Urinary bladder (tissue), 3 donors: ENCODE measurements at regions not wholly inside any gene's neighbourhood (a gene's known extent, or its start where the extent isn't known, plus 50 kb on each side); places are given as distances from the start of the nearest gene placed in this dataset.

Experiments used
- DNase-seq: peaks from one replicate; pipeline ENCODE4 v3.0.0-alpha.2; 2015; ENCODE audit errors: extremely low spot score
- H3K27ac ChIP-seq: one replicate; pipeline ENCODE4 v1.5.1; 2013; ENCODE audit warnings: low read depth, mild to moderate bottlenecking, moderate library complexity
- H3K36me3 ChIP-seq: one replicate; pipeline ENCODE4 v1.6.1; 2013; ENCODE audit warnings: mild to moderate bottlenecking, moderate library complexity; ENCODE audit not compliant: insufficient read depth
- H3K4me1 ChIP-seq: one replicate; pipeline ENCODE4 v1.6.1; 2013; ENCODE audit warnings: mild to moderate bottlenecking, moderate library complexity; ENCODE audit not compliant: insufficient read depth
- H3K4me3 ChIP-seq: one replicate; pipeline ENCODE4 v1.5.1; 2013; ENCODE audit warnings: low read depth, low read length
- WGBS: extraction: QIAGEN DNeasy Blood & Tissue Kit; methylation state at CpG from one replicate; pipeline ENCODE4 v1.1.7; 2013; 5-methylcytosine and 5-hydroxymethylcytosine counted together
- donor health status: healthy with polysubstance abuse.
- donor health status: healthy.

DNA sequence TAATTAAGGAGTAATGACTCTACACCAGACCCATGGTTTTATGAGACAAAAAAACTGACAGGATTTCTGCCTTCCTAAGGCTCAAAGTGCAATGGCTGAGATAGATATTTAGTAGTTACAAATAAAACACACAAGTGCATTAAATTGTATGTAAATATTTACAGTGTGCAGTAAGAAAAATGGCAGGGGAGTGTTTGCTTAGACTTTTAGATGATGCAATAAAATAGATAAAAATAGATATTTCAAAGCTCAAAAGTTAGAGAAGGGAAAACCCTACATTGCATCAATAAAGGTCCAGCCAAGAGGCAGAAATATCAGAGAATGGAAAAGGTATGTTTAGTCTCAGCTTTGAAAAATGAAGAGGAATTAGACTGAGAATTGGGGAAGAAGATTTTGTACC is 226.3 kb upstream of the FGGY start:
- no peaks in the 10 kb centered on the region for H3K36me3 ChIP-seq
- H3K4me3 ChIP-seq, result no peak overlapping the region
- DNase-seq, result no peak
- H3K4me1 ChIP-seq, result no peaks in the 10 kb centered on the region
- H3K27ac ChIP-seq, result no peak overlapping the region

DNA sequence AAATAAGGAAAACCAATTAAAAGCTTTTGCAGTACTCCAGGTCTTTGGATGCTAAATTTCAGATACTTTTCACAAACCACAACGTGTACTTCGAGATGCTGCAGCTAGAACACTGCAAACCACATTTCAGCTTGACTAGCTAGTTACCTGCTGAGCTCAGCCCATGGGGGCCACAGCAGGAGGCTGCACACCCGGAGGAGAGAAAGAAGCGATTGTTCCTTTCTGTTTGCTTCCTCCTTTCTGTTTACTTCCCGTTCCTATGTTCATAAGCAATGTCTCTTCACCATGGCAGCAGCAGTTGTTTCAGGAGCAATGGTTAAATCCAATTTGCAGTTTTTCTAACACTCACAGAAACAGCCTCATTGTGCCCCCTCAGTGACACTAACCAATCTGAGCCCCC is 225.6 kb upstream of the FGGY start:
- H3K4me1 ChIP-seq, result no peaks in the 10 kb centered on the region
- no peak overlapping the region for H3K4me3 ChIP-seq
- WGBS, result 66% methylated on average over 5 of the region's 5 CpGs
- no peaks in the 10 kb centered on the region for H3K36me3 ChIP-seq
- H3K27ac ChIP-seq, result no peak overlapping the region
- no peak for DNase-seq

DNA sequence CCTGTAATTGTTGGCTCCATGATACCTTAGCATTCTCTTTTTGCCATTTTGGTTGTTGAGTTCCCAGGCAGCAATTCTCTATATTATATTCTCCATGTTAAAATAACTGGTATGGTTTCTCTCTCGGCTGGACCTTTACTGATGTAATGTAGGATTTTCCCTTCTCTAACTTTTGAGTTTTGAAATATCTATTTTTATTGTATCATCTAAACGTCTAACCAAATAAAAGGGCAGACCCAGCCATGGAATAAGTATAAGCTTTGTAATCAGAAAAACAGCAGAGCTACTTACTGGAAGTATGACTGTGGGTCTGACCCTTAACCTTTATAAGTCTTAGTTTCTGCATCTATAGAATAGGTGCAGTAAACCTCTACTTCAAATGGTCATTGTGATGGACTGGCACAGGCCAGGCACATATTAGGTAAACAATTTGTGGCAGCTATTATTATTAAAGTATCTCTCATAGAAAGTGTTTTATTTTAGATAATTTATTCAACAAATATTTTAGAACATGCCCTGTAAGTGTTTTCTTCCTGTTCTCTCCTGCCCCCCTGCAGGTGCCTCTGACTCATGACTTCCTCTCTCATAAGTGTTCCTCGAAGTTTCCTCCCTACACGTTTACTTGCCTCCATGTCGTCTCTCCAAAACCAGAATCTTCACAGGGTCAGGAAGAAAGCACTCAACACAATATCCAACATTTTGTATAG is 224.9 kb upstream of the FGGY start:
- H3K4me1 ChIP-seq, result no peaks in the 10 kb centered on the region
- DNase-seq, result no peak
- H3K27ac ChIP-seq, result no peak overlapping the region
- H3K36me3 ChIP-seq, result no peaks in the 10 kb centered on the region
- 69% methylated on average over 5 of the region's 5 CpGs for WGBS
- H3K4me3 ChIP-seq, result no peak overlapping the region

DNA sequence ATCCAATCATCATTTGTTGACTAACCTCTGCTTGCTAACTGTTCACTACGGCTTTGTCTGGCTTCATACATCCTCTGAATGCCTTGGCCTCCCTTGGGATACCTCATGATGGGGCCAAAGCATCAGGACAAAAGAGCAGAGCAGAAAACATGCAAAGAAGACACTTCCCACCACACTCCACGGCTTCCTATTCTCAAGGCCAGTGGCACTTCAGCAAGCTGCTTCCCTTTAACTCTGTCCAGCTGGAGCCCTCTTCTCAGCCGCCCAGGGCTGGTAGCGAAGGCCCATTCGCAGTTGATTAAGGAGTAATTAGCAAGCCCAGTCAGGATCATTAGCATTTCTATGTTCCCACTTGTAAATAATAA is 224.3 kb upstream of the FGGY start:
- Histone ChIP-seq H3K27ac (no peak overlapping the region), H3K4me3 (no peak overlapping the region), H3K4me1 (no peaks in the 10 kb centered on the region), H3K36me3 (no peaks in the 10 kb centered on the region)
- no peak for DNase-seq
- 82% methylated on average over 5 of the region's 5 CpGs for WGBS

DNA sequence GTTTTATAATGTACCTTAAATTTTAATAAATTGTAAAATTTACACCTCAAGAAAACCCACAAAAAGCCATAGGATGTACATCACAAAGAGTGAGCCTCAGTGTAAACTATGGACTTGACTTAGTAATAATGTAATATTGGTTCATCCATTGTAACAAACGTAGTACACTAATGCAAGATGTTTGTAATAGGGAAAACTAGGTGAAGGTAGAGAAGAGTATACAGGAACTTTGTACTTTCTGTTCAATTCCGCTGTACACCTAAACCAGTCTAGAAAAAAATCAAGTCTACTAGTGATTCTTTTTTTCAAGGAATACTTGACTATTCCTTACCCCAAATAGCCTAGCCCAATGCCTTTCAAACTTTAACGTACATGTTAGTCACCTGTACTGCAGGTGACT is 222.3 kb upstream of the FGGY start:
- Histone ChIP-seq H3K27ac (no peak overlapping the region), H3K36me3 (no peaks in the 10 kb centered on the region), H3K4me1 (no peaks in the 10 kb centered on the region), H3K4me3 (no peak overlapping the region)
- no peak for DNase-seq
- 94% methylated on average over 3 of the region's 3 CpGs for WGBS

DNA sequence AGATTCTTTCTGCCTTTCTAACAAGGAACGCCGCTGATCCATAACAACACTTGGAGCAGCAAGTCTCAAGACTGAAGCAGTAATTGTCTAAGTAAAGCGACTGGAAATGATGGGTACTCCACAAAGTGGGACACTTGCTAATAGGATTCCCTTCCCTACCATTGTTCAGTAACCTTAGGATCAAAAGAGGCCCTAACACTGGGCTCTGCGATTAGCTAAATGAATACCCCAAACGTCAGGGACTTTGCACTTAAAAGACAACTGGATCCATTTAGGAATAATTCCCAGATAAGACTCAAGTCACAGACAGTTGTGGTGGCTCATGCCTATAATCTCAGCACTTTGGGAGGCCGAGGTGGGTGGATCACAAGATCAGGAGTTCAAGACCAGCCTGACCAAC is 221.9 kb upstream of the FGGY start:
- no peaks in the 10 kb centered on the region for H3K36me3 ChIP-seq
- H3K4me1 ChIP-seq, result no peaks in the 10 kb centered on the region
- WGBS, result 93% methylated on average over 6 of the region's 6 CpGs
- DNase-seq, result no peak
- no peak overlapping the region for H3K4me3 ChIP-seq
- H3K27ac ChIP-seq, result no peak overlapping the region

DNA sequence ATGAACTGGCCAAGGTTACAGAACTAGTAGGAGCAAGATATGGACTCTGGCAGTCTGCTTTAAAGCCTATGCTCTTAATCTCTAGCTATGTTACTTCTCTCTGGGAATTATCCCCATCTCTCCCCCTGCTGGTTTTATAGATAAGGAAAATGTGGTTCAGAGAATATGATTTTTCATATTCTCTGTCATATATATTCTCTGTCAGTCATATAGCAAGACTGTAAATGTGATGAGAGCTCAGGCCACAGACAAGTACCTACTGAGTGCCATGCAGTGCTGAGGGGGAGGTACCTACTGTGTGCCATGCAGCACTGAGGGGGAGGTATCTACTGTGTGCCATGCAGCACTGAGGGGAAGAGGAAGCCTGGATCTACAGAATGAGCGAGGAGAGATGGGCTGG is 220.3 kb upstream of the FGGY start:
- Histone ChIP-seq H3K4me3 (no peak overlapping the region), H3K36me3 (no peaks in the 10 kb centered on the region), H3K4me1 (no peaks in the 10 kb centered on the region), H3K27ac (no peak overlapping the region)
- WGBS, result 85% methylated on average over 1 of the region's 1 CpG
- no peak for DNase-seq

DNA sequence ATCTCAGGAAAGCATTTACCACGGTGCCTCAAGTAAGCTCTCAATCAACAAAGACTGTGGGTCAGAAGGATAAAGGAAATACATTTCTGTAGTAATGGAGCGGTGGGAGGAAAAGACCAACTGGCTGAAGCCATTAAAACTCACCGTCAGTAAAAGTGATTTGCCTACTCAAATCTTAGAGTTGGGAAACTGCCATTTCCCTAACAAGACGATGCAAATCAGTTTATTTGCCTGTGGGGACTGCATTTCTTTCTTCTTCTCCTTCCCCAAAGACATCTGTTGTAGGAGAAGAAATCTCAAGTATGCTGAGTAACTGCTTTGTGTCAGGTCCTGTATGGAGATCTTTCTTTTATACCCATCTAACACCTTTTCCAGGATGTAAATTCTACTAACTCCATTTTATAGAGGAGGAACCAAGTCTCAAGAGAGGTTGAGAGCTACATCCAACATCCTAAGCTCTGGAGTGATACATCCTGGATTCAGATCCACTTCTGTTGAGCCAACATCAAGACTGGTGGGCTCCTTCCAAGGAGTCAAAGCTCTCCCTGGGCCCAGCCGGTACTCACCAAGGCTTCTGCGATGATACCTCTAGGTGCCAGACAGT is 219.3 kb upstream of the FGGY start:
- H3K4me1 ChIP-seq, result no peaks in the 10 kb centered on the region
- no peaks in the 10 kb centered on the region for H3K36me3 ChIP-seq
- H3K27ac ChIP-seq, result no peak overlapping the region
- 82% methylated on average over 6 of the region's 6 CpGs for WGBS
- no peak for DNase-seq
- H3K4me3 ChIP-seq, result no peak overlapping the region

DNA sequence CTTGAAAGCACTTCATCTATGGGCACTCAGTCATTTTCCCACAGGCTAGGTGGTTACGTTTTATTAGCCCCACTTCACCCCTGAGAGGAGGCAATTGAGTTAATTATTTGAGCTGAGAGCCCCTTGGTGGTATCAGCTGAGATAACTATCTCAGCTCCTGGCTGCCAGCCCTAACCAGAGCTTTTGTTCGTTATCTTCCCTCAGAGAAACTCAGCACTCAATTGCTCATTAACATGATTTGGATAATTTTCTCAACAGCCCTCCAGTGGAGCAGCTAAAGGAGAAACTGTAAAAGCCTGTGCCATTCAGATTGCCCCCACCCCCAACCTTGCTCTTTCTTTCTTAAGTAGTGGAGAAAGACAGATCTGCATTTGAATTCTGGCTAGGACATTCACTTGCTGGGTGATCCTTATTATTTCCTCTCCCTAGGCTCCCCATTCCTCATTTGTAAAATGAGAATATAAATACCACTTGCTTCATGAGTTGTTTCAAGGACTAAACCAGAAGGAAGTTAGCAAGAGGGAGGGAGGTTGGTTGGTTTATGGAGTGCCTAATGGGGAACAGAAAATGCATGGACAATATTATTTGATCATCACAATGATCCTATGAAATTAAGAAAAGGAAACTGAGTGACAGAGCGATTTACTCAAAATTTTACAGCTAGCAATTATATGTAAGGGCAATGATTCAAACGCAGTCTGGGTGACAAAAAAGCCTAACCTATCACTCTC is 218.7 kb upstream of the FGGY start:
- H3K27ac ChIP-seq, result no peak overlapping the region
- no peaks in the 10 kb centered on the region for H3K4me1 ChIP-seq
- DNase-seq, result no peak
- H3K36me3 ChIP-seq, result no peaks in the 10 kb centered on the region
- no peak overlapping the region for H3K4me3 ChIP-seq
- 86% methylated on average over 4 of the region's 4 CpGs for WGBS

DNA sequence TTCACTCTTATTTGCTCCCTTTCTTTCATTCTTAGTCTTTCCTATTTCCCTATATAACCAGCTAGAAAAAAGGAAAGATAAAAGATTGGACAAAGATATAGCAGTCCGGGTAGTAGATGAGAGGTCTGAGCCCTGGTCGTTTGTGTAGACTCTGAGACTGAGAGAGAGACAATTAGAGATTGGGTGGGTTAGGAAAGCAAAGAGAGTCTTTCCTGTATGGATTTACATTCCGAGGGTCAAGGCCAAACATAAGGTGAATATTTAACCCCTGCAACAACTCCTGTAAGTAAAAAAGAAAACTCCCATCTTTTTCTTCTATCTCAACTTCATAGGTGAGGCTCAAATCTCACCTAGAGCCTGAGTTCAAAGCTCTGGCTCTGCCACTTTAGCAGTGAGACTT is 218.0 kb upstream of the FGGY start:
- no peak overlapping the region for H3K4me3 ChIP-seq
- H3K4me1 ChIP-seq, result no peaks in the 10 kb centered on the region
- no peak for DNase-seq
- no peaks in the 10 kb centered on the region for H3K36me3 ChIP-seq
- no peak overlapping the region for H3K27ac ChIP-seq
- WGBS, result 81% methylated on average over 3 of the region's 3 CpGs

DNA sequence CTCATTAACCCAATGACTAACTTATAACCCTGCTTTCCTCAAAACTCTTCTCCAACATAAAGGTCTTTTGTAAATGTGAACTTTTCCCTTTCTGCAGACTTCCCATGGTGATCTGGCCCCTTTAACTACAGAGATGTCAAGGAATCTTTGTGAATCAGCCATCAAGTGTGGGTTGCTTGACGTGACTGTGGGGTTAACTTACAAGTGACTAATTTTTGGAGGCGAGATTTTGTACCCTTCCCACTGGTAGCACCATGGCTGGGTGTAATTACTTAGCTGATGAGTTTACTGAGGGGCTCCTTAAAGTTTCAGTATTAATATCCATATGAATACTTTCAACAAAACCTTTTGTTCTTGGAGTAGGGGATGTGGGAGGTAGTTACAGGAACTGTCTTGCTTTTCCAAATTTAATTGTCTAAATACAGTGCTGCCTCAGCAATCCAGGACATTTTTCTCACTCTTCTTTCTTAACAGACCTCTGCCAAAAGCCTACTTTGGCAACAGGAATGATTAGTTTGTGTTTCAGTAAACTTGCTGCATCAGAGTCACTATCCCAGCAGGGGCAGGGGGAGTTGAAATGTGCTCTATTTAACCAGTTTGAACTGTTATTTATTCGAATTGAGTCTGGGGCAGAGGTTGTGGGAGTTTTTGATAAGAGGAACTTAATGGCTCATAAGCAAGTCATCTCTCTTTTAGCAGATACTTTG is 217.3 kb upstream of the FGGY start:
- DNase-seq, result no peak
- no peak overlapping the region for H3K4me3 ChIP-seq
- no peak overlapping the region for H3K27ac ChIP-seq
- no peaks in the 10 kb centered on the region for H3K36me3 ChIP-seq
- H3K4me1 ChIP-seq, result no peaks in the 10 kb centered on the region
- 55% methylated on average over 3 of the region's 3 CpGs for WGBS

DNA sequence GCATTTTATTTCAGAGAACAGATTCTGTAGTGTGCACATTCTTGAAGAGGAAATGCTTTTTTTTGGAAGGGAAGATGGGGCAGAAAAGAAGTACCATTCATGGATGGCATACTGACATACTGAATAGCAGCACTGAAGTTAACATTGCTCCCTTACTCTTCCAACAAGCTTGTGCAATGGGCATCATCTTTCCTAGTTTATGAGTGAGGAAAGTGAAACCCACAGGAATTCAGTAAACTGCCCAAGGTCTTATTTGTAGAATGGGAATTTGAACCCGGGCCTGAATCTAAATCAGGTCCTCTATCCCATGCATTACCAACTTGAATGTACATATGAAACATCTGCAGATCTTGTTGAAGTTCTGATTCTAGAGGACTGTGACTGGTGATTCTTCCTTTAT is 215.7 kb upstream of the FGGY start:
- no peak for DNase-seq
- H3K4me3 ChIP-seq, result no peak overlapping the region
- no peaks in the 10 kb centered on the region for H3K4me1 ChIP-seq
- no peaks in the 10 kb centered on the region for H3K36me3 ChIP-seq
- 97% methylated on average over 1 of the region's 1 CpG for WGBS
- H3K27ac ChIP-seq, result no peak overlapping the region

DNA sequence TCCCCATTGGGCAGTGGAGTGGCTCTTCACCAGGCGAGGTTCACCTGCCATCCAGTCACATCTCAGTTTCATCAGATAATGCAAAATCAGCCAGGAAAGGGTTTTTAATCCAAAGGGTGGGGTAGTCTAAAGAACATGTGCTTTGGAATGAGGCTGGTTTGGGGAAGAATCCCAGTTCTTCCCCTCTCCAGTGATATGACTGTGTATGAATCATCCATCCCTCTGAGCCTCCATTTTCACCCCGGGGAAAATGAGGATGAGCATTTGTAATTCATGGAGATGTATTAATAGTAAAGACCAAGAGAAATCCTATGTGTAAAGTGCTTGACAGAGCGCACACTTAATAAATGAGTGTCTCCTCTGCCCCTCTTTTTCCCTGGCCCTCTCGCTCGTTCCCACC is 215.1 kb upstream of the FGGY start:
- WGBS, result 95% methylated on average over 5 of the region's 5 CpGs
- H3K4me3 ChIP-seq, result no peak overlapping the region
- DNase-seq, result no peak
- H3K36me3 ChIP-seq, result no peaks in the 10 kb centered on the region
- no peak overlapping the region for H3K27ac ChIP-seq
- H3K4me1 ChIP-seq, result no peaks in the 10 kb centered on the region
